ENCODE measurements at regions not wholly inside any gene's neighbourhood (a gene's known extent, or its start where the extent isn't known, plus 50 kb on each side); places are given as distances from the start of the nearest gene placed in this dataset.

DNA sequence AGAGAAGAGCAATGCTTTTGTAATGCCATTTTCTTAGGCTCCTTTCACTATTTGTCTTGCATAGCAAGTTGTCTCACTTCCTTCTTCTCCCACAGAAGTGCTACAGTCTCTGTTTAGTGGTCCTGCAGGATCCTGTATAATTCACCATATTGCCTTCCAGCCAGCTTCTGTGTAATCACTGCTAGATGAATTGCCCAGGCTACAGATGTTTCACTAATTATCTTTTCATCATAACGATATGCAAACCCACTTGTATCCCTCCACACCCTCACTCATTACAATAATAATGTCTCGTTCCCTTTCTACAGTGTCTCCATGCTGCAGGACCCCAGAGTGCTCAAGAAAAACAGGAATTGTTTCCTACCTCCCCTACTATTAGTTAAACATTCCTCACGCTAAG lies 402.9 kb downstream of the TBL1XR1 start:
- DNase-seq (ENCODE audit: low read depth), result no peak

DNA sequence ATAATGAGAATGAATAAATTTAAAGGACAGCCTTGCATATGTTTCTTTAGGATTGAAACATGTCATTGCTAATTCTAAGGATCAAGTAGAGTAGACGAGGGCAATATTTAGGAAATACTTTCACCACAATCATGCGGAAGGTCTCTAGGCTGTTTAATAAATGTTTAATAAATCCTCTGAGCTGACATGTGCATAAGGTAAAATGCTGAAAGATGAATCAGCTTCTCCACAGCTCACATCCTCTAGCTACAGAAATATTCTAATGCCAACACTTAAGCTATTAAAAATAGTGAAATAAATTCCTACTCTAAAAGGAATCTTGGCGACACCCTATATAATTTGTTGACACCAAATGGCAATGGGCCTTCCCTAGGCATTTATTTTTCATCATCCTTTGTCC lies 407.3 kb downstream of the TBL1XR1 start:
- no peak for DNase-seq (ENCODE audit: low read depth)

- DNase-seq (ENCODE audit: low read depth), result no peak
Observed at GRCh38 chr3:176789281-176789705, 408.0 kb downstream of the TBL1XR1 start.

- no peak for DNase-seq (ENCODE audit: low read depth)
Observed at GRCh38 chr3:176787506-176787905, 409.8 kb downstream of the TBL1XR1 start.

DNA sequence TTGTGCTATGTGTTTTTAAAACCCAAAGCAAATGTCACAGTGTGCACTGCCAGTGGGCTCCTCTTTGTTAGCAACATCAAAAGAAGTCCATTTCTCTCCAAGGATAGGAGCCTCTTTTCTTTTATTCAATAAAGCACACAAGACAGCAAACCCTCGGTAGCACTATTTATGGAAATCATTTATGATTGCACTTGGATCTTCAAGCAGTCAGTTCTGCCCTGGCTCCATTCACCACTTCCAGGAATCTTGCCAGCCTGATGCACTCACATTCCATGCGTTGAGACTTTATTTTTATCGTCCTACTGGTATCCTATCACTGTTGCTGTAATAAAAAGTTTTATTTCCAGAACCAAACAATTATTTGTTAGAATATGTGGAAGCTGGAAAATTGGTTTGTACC lies 412.1 kb downstream of the TBL1XR1 start:
- no peak for DNase-seq (ENCODE audit: low read depth)

DNA sequence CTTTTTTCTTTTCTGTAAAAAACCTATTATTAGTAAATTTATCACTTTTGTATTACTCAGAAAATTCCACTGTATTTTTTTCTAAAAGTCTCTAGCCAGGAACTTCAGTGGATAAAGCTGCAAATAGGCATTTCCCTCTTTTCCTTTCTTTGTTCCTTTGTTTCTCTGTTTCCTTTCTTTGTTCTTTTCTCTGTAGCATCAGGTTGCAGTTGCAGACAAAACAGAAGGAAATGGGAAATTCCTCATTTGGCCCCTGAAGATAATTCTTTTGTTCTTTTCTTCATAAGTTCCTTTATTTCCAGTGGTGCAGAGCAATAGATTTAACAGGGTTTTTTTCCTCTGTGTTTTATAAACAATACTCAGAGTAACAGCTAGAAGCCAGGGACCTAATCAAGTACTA lies 416.5 kb downstream of the TBL1XR1 start:
- no peak for DNase-seq (ENCODE audit: low read depth)

DNA sequence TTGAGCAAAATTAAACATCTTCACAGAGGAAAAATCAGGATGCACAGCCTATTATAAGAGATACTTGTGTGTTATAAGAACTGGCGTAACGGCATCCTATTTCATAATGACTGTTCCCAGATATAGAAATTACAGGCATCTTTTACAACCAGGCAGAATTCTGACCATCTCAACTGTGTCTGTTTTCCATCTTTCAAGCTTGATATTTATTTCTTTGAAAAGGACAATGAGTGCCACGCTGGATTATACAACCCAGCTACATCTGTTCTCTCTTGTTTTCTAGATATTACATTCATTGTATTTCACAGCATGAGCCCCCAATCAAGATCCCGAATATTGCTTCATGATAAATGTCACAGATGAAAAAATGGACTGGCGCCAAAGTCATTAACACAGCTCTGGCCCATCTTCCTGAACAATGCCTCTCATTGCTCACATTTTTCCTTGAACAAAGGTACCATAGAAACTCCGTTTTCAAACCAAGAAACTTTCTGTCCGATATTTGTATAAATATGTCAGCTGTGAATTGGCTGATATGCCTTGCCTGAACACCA lies 420.6 kb downstream of the TBL1XR1 start:
- no peak for DNase-seq (ENCODE audit: low read depth)

- DNase-seq (ENCODE audit: low read depth), result no peak
Observed at GRCh38 chr3:176769547-176770190, 427.6 kb downstream of the TBL1XR1 start.

DNA sequence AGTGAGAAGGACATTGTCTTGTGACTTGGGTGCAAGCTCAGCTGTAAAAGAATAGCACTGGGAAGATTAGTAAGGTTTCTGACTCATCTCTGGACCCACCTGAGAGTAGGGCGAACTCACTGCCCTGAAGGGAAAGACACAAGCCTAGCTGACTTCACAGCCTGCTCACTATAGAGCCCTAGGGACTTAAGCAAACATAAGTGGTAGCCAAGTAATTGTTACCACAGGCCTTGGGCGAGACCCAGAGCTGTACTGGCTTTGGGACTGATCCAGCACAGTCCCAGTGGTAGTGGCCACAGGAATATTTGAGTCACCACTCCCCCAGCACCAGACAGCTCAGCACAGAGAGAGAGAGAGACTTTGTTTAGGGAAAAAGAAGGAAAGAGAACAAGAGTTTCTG lies 429.9 kb downstream of the TBL1XR1 start:
- no peak for DNase-seq (ENCODE audit: low read depth)

DNA sequence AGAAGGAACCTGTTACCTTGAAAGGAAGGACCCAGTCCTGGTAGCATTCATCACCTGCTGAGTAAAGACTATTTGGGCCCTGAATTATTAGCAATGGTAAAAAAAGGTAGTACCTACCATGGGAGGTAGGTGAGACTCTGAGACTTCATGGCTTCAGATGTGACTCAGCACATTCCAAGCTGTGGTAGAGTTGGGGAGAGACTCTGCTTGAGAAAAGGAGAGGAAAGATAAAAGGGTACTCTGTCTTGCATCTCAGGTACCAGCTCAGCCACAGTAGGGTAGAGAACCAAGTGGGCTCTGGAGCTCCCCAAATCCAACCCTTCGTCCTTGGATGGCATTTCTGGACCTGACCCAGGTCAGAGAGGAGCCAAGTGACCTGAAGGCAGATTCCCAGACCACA lies 430.4 kb downstream of the TBL1XR1 start:
- no peak for DNase-seq (ENCODE audit: low read depth)

GRCh38 chr3:176765382-176765900 lies 431.8 kb downstream of the TBL1XR1 start:
- no peak for DNase-seq (ENCODE audit: low read depth)

- no peak for DNase-seq (ENCODE audit: low read depth)
Observed at GRCh38 chr3:176759815-176760506, 437.3 kb downstream of the TBL1XR1 start.

DNA sequence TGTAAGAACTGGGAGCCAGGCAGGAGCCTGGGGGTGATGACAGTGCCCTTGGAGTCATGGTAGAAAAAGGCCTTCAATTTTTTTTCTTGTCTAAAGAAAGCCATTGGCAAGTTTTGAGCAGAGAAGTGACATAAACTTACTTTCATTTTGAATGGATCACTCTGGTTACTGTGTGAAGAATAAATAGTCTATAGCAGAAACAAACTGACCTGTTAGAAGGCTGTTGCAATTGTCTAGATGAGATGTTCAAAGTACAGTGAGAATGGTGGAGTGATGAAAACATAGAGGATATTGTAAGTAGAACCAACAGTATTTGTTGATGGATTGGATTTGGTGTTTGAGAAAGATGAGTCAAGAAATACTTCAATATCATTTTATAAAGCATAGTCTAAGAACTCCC lies 439.9 kb downstream of the TBL1XR1 start:
- no peak for DNase-seq (ENCODE audit: low read depth)

GRCh38 chr3:176755977-176756376 lies 441.3 kb downstream of the TBL1XR1 start:
- DNase-seq (ENCODE audit: low read depth), result no peak

DNA sequence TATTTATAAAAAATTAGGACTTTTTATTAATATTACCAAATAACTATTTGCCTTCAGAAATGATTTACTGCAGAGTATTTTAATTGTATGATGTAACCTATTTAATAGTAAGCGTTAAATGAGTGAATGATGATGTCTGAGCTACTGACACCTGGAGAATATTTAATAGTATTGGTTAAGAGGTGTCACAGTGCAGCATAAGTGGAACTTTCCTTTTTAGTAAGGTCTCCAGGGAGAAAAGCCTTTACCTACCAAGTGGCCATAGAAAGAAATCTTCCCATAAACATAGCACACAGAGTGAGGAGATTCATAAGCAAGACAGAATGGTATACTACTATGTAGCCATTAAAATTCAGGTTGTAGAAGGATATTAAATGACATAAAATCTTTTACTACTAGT lies 441.7 kb downstream of the TBL1XR1 start:
- DNase-seq (ENCODE audit: low read depth), result no peak

GRCh38 chr3:176741664-176742047 lies 455.6 kb downstream of the TBL1XR1 start:
- DNase-seq (ENCODE audit: low read depth), result no peak

GRCh38 chr3:176740906-176741663 lies 456.2 kb downstream of the TBL1XR1 start:
- no peak for DNase-seq (ENCODE audit: low read depth)

- no peak for DNase-seq (ENCODE audit: low read depth)
Observed at GRCh38 chr3:176739159-176739558, 458.1 kb downstream of the TBL1XR1 start.

DNA sequence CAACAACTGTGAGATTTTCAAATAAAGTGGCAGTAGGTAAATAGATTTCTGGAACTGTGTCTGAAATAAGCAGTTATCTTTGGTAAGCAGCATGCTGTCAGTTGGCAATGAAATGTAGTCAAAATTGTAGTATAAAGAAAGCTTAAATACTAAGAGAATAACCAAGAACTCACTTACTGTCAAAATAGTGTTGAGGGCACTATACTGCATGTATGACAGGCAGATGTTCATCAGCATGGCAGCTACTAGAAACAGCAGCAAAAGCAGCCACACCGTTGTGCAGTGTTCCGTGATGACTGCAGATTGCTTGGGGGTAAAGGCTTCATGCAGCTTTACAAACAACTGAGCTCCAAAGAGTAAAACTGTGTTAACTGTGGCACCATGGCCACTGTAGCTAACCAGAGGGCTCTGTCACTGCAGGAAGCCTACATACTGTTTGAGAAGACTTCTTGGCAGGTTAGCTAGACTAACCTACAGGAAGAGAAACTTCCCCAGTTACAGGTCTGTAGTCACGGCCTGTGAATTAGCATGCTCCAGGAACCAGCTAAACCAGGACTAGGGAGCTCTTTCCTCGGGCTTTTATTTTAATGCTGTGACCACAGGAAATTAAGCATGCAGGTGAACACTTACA lies 459.7 kb downstream of the TBL1XR1 start:
- no peak for DNase-seq (ENCODE audit: low read depth)

DNA sequence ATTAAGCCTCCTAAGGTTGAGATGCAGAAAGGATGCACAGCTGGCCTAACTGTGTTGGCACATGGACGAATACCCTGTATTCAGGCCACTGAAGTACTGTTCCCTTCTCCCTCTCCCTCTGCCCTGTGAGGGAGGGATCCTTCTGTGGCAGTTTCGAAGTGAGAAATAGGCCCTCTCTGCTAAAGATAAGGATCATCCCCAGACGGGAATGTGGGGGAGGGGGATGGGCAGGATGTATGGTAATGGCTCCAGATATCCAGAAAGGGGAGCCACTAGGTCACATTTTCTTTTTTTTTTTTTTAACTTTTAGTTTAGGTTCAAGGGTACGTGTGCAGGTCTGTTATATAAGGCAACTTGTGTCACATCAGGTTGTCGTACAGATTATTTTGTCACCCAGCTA lies 463.1 kb downstream of the TBL1XR1 start:
- no peak for DNase-seq (ENCODE audit: low read depth)

GRCh38 chr3:176724394-176724759 lies 472.9 kb downstream of the TBL1XR1 start:
- no peak for DNase-seq (ENCODE audit: low read depth)

- DNase-seq (ENCODE audit: low read depth), result no peak
Observed at GRCh38 chr3:176723758-176724393, 473.4 kb downstream of the TBL1XR1 start.

All from stimulated activated CD8-positive, alpha-beta memory T cell treated with anti-CD3 and anti-CD28 coated beads, Interleukin-4, amount 100 ng/mL, for 24 hours (primary cell).